Neural crest cell (in vitro differentiated cells): ENCODE measurements at regions not wholly inside any gene's neighbourhood (a gene's known extent, or its start where the extent isn't known, plus 50 kb on each side); places are given as distances from the start of the nearest gene placed in this dataset.

ENCODE experiments used
- DNase-seq: peaks from one replicate; pipeline ENCODE4 v3.0.0; 2021; ENCODE audit warnings: low read depth, mixed read lengths, low spot score
- H3K27ac Mint-ChIP-seq: one replicate; pipeline ENCODE4 v1.8.0; 2021; ENCODE audit warnings: mild to moderate bottlenecking, mixed read lengths; ENCODE audit not compliant: unreplicated experiment
- H3K27me3 Mint-ChIP-seq: 2 replicates; pipeline ENCODE4 v1.8.0; 2021; ENCODE audit warnings: low read depth, mild to moderate bottlenecking, mixed read lengths
- H3K36me3 Mint-ChIP-seq: 2 replicates; pipeline ENCODE4 v1.8.0; 2021; ENCODE audit warnings: low read depth, mild to moderate bottlenecking, mixed read lengths
- H3K4me1 Mint-ChIP-seq: 2 replicates; pipeline ENCODE4 v1.8.0; 2021; ENCODE audit warnings: mixed read lengths
- H3K4me3 Mint-ChIP-seq: one replicate; pipeline ENCODE4 v1.8.0; 2021; ENCODE audit warnings: mild to moderate bottlenecking, mixed read lengths
- H3K9me3 Mint-ChIP-seq: 2 replicates; pipeline ENCODE4 v1.8.0; 2021; ENCODE audit warnings: mixed read lengths
- CTCF ChIP-seq: fragments of 200-600 bp; sonication (generic); conservative IDR thresholded peaks from 2 replicates; pipeline ENCODE4 v1.5.0; 2021; ENCODE audit warnings: antibody characterized with exemption, mild to moderate bottlenecking

- H3K9me3 Mint-ChIP-seq: no peaks in the 10 kb centered on the region
- DNase-seq: no peak
- H3K4me1 Mint-ChIP-seq: peaks cover 3% of the 10 kb centered on the region
- H3K4me3 Mint-ChIP-seq: no peak overlapping the region
- TF ChIP-seq CTCF: no peak
- H3K27ac Mint-ChIP-seq: no peak overlapping the region
- no peaks in the 10 kb centered on the region for H3K27me3 Mint-ChIP-seq
- H3K36me3 Mint-ChIP-seq: no peaks in the 10 kb centered on the region
Observed at GRCh38 chr1:63255153-63255552, 67.2 kb upstream of the FOXD3 start.

GRCh38 chr1:63261736-63262458 lies 60.5 kb upstream of the FOXD3 start:
- DNase-seq: no peak
- Mint-ChIP-seq H3K4me3 (no peak overlapping the region), H3K36me3 (no peaks in the 10 kb centered on the region), H3K4me1 (peaks cover 15% of the 10 kb centered on the region), H3K27me3 (no peaks in the 10 kb centered on the region), H3K27ac (no peak overlapping the region), H3K9me3 (no peaks in the 10 kb centered on the region)
- TF ChIP-seq CTCF: no peak

GRCh38 chr1:63262459-63262770 lies 60.0 kb upstream of the FOXD3 start:
- no peaks in the 10 kb centered on the region for H3K27me3 Mint-ChIP-seq
- no peak overlapping the region for H3K4me3 Mint-ChIP-seq
- DNase-seq: no peak
- no peaks in the 10 kb centered on the region for H3K9me3 Mint-ChIP-seq
- peaks cover 15% of the 10 kb centered on the region for H3K4me1 Mint-ChIP-seq
- no peak for TF ChIP-seq CTCF
- no peak overlapping the region for H3K27ac Mint-ChIP-seq
- no peaks in the 10 kb centered on the region for H3K36me3 Mint-ChIP-seq

GRCh38 chr1:63264161-63264560 lies 58.2 kb upstream of the FOXD3 start:
- Mint-ChIP-seq H3K27ac (no peak overlapping the region), H3K9me3 (no peaks in the 10 kb centered on the region), H3K4me3 (no peak overlapping the region), H3K27me3 (no peaks in the 10 kb centered on the region), H3K4me1 (peaks cover 17% of the 10 kb centered on the region), H3K36me3 (no peaks in the 10 kb centered on the region)
- no peak for DNase-seq
- TF ChIP-seq CTCF: no peak

- no peaks in the 10 kb centered on the region for H3K9me3 Mint-ChIP-seq
- no peak for DNase-seq
- H3K4me1 Mint-ChIP-seq: peaks cover 15% of the 10 kb centered on the region
- H3K27me3 Mint-ChIP-seq: no peaks in the 10 kb centered on the region
- H3K36me3 Mint-ChIP-seq: no peaks in the 10 kb centered on the region
- no peak for TF ChIP-seq CTCF
- H3K27ac Mint-ChIP-seq: no peak overlapping the region
- no peak overlapping the region for H3K4me3 Mint-ChIP-seq
Observed at GRCh38 chr1:63266857-63267256, 55.5 kb upstream of the FOXD3 start.

- no peak for TF ChIP-seq CTCF
- Mint-ChIP-seq H3K4me1 (peaks cover 13% of the 10 kb centered on the region), H3K4me3 (no peak overlapping the region), H3K27ac (no peak overlapping the region), H3K9me3 (no peaks in the 10 kb centered on the region), H3K27me3 (no peaks in the 10 kb centered on the region), H3K36me3 (no peaks in the 10 kb centered on the region)
- no peak for DNase-seq
Observed at GRCh38 chr1:63268876-63269275, 53.5 kb upstream of the FOXD3 start.
